H1 (cell line): ENCODE measurements at regions not wholly inside any gene's neighbourhood (a gene's known extent, or its start where the extent isn't known, plus 50 kb on each side); places are given as distances from the start of the nearest gene placed in this dataset.
"Not testable (repeated sequence)": the region's sequence is repeated elsewhere in the genome, so short reads cannot be mapped to it uniquely, and the experiment has no call there.

Experiments used
- CTCF ChIP-seq, 3 experiments: IDR thresholded peaks; 1 replicate in 2 of 3; 2 replicates in 1 of 3; pipeline versions ENCODE4 v1.5.1 to v1.6.1; 2011; ENCODE audit warnings: low read length in 3 of 3, mild to moderate bottlenecking in 3 of 3, inconsistent platforms in 2 of 3, low read depth in 1 of 3, moderate library complexity in 1 of 3; ENCODE audit not compliant: insufficient read depth in 1 of 3; ENCODE audit errors: control extremely low read depth in 1 of 3
- EP300 ChIP-seq, 2 experiments: IDR thresholded peaks; 1 replicate in 1 of 2; 2 replicates in 1 of 2; pipeline ENCODE4 v1.6.1; 2011 to 2012; ENCODE audit warnings: low read depth in 2 of 2, low read length in 2 of 2, mild to moderate bottlenecking in 2 of 2, borderline replicate concordance in 1 of 2, inconsistent platforms in 1 of 2, moderate library complexity in 1 of 2
- GTF2F1 ChIP-seq: IDR thresholded peaks from 2 replicates; pipeline ENCODE4 v1.6.1; 2012; ENCODE audit warnings: low read depth, low read length, improper control_type of control experiment, borderline replicate concordance
- SP1 ChIP-seq: IDR thresholded peaks from 2 replicates; pipeline ENCODE4 v1.6.1; 2011; ENCODE audit warnings: low read depth, low read length

- TF ChIP-seq CTCF (IDR thresholded peaks at IDR 0.05; ENCODE audit: control extremely low read depth in 1 of 3, insufficient read depth in 1 of 3, low read depth in 1 of 3, low read length in 3 of 3); SP1; EP300 (IDR thresholded peaks at IDR 0.05; ENCODE audit: borderline replicate concordance in 1 of 2, low read depth in 2 of 2, low read length in 2 of 2); GTF2F1: not testable (repeated sequence)
Measured at GRCh38 chr20:19844850-19845249, 86.8 kb downstream of the RIN2 start.
